ENCODE measurements at regions not wholly inside any gene's neighbourhood (a gene's known extent, or its start where the extent isn't known, plus 50 kb on each side); places are given as distances from the start of the nearest gene placed in this dataset.

DNA sequence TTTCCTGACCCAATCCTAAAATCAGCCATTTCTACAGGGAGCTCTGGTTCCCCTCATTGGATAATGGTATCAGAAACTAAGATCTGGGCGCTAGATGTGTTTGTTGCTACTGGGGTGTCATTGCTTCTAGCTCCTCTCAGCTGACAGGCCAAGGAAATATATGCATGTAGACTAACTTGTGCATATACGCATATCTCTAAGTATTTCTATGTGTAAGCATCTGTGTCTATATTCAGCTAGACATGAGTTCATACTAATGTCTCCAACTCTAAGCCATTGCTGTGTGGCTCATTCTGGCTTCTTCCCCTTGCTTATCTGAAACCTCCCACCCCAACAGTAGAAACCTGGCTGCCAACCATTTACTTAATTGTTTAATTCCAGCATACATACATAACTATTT lies 130.3 kb upstream of the MAGI3 start:
- H3K4me3 ChIP-seq (replicated peaks in 1 of 3; ENCODE audit: insufficient read depth in 1 of 3, low read depth in 2 of 3, low read length in 3 of 3), result no peak overlapping the region
- BruUV-seq (replicated peaks), result no TSS peak
- ATAC-seq (no peak), FAIRE-seq (no peak), DNase-seq (ENCODE audit: low spot score) (no peak)
- TF ChIP-seq IRX3 (CRISPR knock-in tag; IDR thresholded peaks at IDR 0.05; ENCODE audit: borderline replicate concordance, low read depth), result no peak
- no peak for TF ChIP-seq PHF20 (CRISPR knock-in tag; IDR thresholded peaks at IDR 0.05)
- TF ChIP-seq CREB3 (CRISPR knock-in tag; IDR thresholded peaks at IDR 0.05), result no peak
- TF ChIP-seq, protein P1, sequence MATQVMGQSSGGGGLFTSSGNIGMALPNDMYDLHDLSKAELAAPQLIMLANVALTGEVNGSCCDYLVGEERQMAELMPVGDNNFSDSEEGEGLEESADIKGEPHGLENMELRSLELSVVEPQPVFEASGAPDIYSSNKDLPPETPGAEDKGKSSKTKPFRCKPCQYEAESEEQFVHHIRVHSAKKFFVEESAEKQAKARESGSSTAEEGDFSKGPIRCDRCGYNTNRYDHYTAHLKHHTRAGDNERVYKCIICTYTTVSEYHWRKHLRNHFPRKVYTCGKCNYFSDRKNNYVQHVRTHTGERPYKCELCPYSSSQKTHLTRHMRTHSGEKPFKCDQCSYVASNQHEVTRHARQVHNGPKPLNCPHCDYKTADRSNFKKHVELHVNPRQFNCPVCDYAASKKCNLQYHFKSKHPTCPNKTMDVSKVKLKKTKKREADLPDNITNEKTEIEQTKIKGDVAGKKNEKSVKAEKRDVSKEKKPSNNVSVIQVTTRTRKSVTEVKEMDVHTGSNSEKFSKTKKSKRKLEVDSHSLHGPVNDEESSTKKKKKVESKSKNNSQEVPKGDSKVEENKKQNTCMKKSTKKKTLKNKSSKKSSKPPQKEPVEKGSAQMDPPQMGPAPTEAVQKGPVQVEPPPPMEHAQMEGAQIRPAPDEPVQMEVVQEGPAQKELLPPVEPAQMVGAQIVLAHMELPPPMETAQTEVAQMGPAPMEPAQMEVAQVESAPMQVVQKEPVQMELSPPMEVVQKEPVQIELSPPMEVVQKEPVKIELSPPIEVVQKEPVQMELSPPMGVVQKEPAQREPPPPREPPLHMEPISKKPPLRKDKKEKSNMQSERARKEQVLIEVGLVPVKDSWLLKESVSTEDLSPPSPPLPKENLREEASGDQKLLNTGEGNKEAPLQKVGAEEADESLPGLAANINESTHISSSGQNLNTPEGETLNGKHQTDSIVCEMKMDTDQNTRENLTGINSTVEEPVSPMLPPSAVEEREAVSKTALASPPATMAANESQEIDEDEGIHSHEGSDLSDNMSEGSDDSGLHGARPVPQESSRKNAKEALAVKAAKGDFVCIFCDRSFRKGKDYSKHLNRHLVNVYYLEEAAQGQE (IDR thresholded peaks at IDR 0.05; ENCODE audit: borderline replicate concordance in 1 of 2, low read depth in 1 of 2, low read length in 2 of 2), result no peak
- TF ChIP-seq ZFP36L1 (CRISPR knock-in tag; IDR thresholded peaks at IDR 0.05), result no peak
- no peak for TF ChIP-seq DNMT3B (CRISPR knock-in tag; conservative IDR thresholded peaks at IDR 0.05)
- no peak for TF ChIP-seq RARA (CRISPR knock-in tag; IDR thresholded peaks at IDR 0.05)
- no peak for TF ChIP-seq MTA1 (CRISPR knock-in tag; IDR thresholded peaks at IDR 0.05; ENCODE audit: borderline replicate concordance)
- no peak for TF ChIP-seq POLR2AphosphoS5 (IDR thresholded peaks at IDR 0.05; ENCODE audit: low read depth, low read length)
- no peak for TF ChIP-seq ZBTB1 (CRISPR knock-in tag; IDR thresholded peaks at IDR 0.05; ENCODE audit: borderline replicate concordance)
- TF ChIP-seq KAT7 (CRISPR knock-in tag; IDR thresholded peaks at IDR 0.05; ENCODE audit: borderline replicate concordance), result no peak
- TF ChIP-seq, protein P2, sequence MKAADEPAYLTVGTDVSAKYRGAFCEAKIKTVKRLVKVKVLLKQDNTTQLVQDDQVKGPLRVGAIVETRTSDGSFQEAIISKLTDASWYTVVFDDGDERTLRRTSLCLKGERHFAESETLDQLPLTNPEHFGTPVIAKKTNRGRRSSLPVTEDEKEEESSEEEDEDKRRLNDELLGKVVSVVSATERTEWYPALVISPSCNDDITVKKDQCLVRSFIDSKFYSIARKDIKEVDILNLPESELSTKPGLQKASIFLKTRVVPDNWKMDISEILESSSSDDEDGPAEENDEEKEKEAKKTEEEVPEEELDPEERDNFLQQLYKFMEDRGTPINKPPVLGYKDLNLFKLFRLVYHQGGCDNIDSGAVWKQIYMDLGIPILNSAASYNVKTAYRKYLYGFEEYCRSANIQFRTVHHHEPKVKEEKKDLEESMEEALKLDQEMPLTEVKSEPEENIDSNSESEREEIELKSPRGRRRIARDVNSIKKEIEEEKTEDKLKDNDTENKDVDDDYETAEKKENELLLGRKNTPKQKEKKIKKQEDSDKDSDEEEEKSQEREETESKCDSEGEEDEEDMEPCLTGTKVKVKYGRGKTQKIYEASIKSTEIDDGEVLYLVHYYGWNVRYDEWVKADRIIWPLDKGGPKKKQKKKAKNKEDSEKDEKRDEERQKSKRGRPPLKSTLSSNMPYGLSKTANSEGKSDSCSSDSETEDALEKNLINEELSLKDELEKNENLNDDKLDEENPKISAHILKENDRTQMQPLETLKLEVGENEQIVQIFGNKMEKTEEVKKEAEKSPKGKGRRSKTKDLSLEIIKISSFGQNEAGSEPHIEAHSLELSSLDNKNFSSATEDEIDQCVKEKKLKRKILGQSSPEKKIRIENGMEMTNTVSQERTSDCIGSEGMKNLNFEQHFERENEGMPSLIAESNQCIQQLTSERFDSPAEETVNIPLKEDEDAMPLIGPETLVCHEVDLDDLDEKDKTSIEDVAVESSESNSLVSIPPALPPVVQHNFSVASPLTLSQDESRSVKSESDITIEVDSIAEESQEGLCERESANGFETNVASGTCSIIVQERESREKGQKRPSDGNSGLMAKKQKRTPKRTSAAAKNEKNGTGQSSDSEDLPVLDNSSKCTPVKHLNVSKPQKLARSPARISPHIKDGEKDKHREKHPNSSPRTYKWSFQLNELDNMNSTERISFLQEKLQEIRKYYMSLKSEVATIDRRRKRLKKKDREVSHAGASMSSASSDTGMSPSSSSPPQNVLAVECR (CRISPR knock-in tag; IDR thresholded peaks at IDR 0.05; ENCODE audit: borderline replicate concordance), result no peak
- TF ChIP-seq SMAD9 (CRISPR knock-in tag; IDR thresholded peaks at IDR 0.05), result no peak
- TF ChIP-seq SNAPC5 (CRISPR knock-in tag; IDR thresholded peaks at IDR 0.05; ENCODE audit: borderline replicate concordance), result no peak
- peaks cover 10% of the 10 kb centered on the region for H3K4me1 ChIP-seq (ENCODE audit: insufficient read depth, low read length)
- no peaks in the 10 kb centered on the region for H3K9me3 ChIP-seq (ENCODE audit: low read length)
- H3K79me2 ChIP-seq (ENCODE audit: insufficient read depth, low read length), result no peaks in the 10 kb centered on the region
- ChIA-PET CTCF (ENCODE audit: low intra/inter-chr PET ratio, low total read pairs) (no interaction called here), POLR2A (no interaction called here)
- no peak overlapping the region for H2AFZ ChIP-seq (ENCODE audit: low read length)
- no peaks in the 10 kb centered on the region for H3K27me3 ChIP-seq (ENCODE audit: control insufficient read depth in 1 of 2, insufficient read depth in 2 of 2, low read length in 2 of 2)
- H3K9ac ChIP-seq (ENCODE audit: insufficient read depth, low read depth, low read length), result no peak overlapping the region
- 29% methylated on average over 2 of the region's 2 CpGs for WGBS (ENCODE audit: low lambda C conversion rate)
- H3K27ac ChIP-seq (ENCODE audit: extremely low read length, insufficient read depth, low read length), result no peak overlapping the region
- no peak overlapping the region for H3K4me2 ChIP-seq (ENCODE audit: low read depth, low read length)
- H4K20me1 ChIP-seq (ENCODE audit: insufficient read depth, low read length), result no peaks in the 10 kb centered on the region
- no peaks in the 10 kb centered on the region for H3K36me3 ChIP-seq (replicated peaks in 1 of 2; ENCODE audit: control insufficient read depth in 1 of 2, insufficient read depth in 2 of 2, low read length in 2 of 2)
- intact Hi-C loops (cut with micrococcal nuclease; ENCODE audit: unreplicated experiment), result no loop called here
- in situ Hi-C loops (cut with HindIII; ENCODE audit: extremely low pct_ligation_motif_present, low pct_unique_long_range_greater_than_20kb), result no loop called here
